ENCODE measurements at regions not wholly inside any gene's neighbourhood (a gene's known extent, or its start where the extent isn't known, plus 50 kb on each side); places are given as distances from the start of the nearest gene placed in this dataset.
A peak's percentile ranks its signal among the peaks of the same experiment; 100 is the strongest.

DNA sequence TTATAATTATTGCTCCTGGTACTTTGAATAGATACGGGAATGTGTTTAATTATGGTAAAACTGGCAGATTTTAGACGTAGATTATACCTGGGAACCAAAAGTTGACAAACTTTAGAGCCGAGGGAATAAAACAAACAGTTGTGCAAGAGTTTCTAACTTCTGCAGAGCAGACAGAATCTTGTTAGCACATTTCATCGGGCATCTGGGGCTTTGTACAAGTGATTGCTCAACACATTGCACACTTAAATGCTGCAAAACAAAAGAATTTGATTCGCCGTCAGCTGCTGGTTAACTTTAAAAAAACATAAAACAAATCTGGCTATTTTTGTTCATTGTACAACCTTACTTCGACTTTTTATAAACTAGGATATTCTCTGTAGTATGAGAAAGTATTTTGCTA, 398.1 kb downstream of the MAN2A1 start:
- H3K4me3 Mint-ChIP-seq, result peak overlapping the region in 1 of 2 donors; percentile 29
- H3K4me1 Mint-ChIP-seq, result peaks cover 31% of the 10 kb centered on the region
- DNase-seq, result no peak

DNA sequence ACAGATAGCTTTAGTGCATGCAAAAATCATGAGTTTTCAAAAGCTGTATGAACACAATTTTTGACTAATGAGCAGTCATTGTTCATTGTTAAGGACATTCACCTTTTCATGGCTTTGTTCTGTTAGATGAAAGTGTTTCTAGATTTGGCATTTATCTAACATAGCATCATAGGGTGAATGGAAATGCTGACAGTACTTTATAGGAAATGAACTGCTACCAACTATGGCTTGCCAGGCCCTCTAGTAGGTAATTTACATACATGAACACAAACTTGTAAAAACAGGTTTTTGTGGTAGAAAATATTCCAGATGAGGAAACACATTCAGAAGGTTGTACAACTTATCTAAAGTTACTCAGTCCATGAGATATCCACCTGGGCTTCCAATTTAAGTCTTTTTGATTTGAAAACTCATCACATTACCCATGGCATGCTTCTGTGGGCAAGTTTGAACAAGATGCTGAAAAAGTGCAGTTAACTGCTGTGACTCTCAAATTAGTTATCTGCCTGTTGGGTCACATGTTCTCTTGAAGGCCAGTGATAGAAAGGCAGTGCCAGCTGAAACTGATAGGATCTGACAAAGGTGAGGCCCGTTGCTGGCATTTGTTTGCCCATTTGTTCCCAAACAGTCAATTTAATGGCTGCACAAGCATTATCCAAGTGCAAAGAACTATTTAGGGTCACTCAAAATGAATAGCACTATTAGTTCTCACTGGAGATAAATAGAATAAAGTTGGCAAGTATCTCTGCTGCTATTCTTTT, 399.1 kb downstream of the MAN2A1 start:
- peak overlapping the region in 1 of 2 donors; percentile 57 for H3K4me3 Mint-ChIP-seq
- no peaks in the 10 kb centered on the region for H3K9me3 Mint-ChIP-seq
- peaks cover 31% of the 10 kb centered on the region for H3K4me1 Mint-ChIP-seq
- peak overlapping the region in 1 of 2 donors; percentile 76 for H3K27ac Mint-ChIP-seq
- no peaks in the 10 kb centered on the region for H3K27me3 Mint-ChIP-seq
- DNase-seq (no peak), ATAC-seq (peak; percentile 53)

More for the DNA sequence above, 398.1 kb downstream of the MAN2A1 start:
- Mint-ChIP-seq H3K9me3 (no peaks in the 10 kb centered on the region), H3K27ac (peak overlapping the region in 1 of 2 donors; percentile 69), H3K27me3 (no peaks in the 10 kb centered on the region)
- no peak for ATAC-seq

DNA sequence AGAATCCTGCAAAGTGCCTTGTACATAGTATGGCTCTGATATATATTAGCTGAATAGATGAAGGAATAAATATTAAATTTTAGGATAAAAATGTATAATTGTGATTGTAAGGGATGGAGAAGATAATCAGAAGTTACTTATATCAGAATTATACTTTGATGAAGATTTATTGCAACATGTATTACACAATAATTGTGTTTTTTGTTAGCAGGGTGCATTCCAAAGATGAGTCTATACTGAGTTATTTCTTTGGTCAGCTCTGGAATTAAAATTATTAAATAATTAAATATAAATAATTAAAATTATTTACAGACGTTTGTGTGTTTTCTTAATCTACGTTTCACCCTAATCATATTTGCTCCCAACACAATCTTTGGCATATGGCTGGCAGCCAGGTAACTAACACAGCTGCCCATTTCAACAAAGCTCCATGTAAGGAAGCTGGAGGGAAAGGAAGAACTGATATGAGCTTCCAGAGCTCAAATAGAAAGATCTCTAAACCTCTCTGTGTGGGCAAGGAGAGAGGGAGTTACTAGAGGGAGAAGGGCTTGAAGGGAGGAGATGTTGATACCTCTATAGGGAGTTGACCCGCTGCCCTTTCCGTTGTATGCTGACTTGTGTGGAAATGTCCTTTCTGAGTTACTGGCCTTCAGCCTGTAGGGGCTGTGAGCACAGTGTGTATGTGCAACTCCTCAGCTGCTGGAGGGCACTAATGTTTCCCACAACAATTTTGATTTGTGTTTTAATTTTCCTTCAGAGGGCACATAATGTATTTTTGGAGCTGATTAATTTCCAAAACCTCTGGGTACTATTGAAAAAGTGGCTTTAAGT, 403.4 kb downstream of the MAN2A1 start:
- H3K27ac Mint-ChIP-seq, result no peak overlapping the region
- ATAC-seq, result no peak
- H3K4me1 Mint-ChIP-seq, result peaks cover 5% of the 10 kb centered on the region
- no peaks in the 10 kb centered on the region for H3K9me3 Mint-ChIP-seq
- DNase-seq, result no peak
- no peaks in the 10 kb centered on the region for H3K27me3 Mint-ChIP-seq
- H3K4me3 Mint-ChIP-seq, result no peak overlapping the region

DNA sequence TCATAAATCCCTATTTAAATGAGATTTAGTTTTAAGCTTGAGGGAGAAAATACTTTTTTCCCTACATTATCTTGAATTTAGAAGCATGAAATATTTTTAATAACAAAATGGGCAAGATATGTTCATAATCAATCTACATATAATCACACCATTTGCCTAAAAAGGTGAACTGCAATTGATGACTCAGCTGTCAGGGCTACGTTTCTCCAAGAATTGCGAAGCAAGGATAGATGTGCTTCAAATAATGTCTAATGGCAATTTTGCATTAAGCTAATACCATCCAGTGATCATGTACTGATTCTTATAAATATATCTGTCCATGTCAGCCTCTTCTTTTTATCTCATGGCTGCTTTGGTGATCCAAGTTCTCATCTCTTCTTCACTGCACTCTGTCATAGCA, 404.4 kb downstream of the MAN2A1 start:
- Mint-ChIP-seq H3K27ac (no peak overlapping the region), H3K27me3 (no peaks in the 10 kb centered on the region), H3K4me1 (no peaks in the 10 kb centered on the region), H3K4me3 (no peak overlapping the region), H3K9me3 (no peaks in the 10 kb centered on the region)
- no peak for DNase-seq
- ATAC-seq, result no peak

DNA sequence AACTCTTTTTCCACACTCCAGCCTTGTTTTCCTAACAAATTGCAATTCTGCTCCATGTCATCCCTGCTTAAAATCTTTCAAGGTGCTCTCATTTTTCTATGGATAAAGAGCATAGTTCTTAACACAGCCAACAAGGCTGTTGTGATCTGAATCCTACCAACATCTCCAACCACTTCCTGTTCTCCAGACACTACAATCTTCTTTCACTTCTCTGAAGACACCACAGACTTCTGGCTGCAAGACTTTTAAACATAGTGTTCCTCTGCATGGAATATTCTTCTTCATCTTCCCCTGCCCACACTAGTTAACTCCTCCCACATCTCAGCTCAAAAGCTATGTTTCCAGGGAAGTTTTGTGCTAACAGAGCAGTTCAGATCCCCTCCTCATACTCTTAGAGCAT, 404.8 kb downstream of the MAN2A1 start:
- ATAC-seq (peak; percentile 71), DNase-seq (no peak)
- no peak overlapping the region for H3K4me3 Mint-ChIP-seq
- H3K27ac Mint-ChIP-seq, result no peak overlapping the region
- no peaks in the 10 kb centered on the region for H3K27me3 Mint-ChIP-seq
- H3K4me1 Mint-ChIP-seq, result no peaks in the 10 kb centered on the region
- H3K9me3 Mint-ChIP-seq, result no peaks in the 10 kb centered on the region

DNA sequence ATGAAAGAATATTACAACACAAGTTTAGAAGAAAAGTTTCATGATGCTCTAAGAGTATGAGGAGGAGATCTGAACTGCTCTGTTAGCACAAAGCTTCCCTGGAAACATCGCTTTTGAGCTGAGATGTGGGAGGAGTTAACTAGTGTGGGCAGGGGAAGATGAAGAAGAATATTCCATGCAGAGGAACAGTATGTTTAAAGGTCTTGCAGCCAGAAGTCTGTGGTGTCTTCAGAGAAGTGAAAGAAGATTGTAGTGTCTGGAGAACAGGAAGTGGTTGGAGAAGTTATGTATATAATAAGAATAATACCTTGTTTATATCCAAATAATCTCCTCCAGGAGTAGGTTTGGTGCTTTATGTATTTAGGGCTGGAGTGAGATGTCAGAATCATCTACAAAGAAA, 406.7 kb downstream of the MAN2A1 start:
- Mint-ChIP-seq H3K27ac (no peak overlapping the region), H3K4me3 (no peak overlapping the region), H3K9me3 (no peaks in the 10 kb centered on the region), H3K4me1 (no peaks in the 10 kb centered on the region), H3K27me3 (no peaks in the 10 kb centered on the region)
- DNase-seq, result no peak
- ATAC-seq, result peak; percentile 52

DNA sequence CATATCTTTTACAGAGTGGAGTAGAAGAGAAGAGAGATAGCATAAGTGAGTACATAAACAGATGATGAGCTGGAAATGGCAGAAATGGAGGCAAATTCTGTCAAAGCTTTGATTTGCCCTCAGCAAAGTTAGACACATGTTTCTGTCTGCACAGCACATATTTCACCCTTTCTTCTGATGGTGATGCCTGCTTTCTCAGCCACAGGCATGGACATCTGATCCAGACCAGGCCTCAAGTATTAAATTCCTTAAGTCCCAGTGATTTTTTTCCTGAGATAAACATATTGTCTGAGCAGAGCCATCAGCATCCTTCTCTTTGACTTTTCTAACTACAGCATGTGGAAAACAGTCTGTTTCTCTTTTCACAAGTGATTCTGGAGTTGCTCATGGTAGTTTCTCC, 409.8 kb downstream of the MAN2A1 start:
- ATAC-seq (no peak), DNase-seq (no peak)
- H3K4me1 Mint-ChIP-seq, result peaks cover 14% of the 10 kb centered on the region
- H3K27me3 Mint-ChIP-seq, result no peaks in the 10 kb centered on the region
- no peak overlapping the region for H3K27ac Mint-ChIP-seq
- H3K9me3 Mint-ChIP-seq, result no peaks in the 10 kb centered on the region
- no peak overlapping the region for H3K4me3 Mint-ChIP-seq

DNA sequence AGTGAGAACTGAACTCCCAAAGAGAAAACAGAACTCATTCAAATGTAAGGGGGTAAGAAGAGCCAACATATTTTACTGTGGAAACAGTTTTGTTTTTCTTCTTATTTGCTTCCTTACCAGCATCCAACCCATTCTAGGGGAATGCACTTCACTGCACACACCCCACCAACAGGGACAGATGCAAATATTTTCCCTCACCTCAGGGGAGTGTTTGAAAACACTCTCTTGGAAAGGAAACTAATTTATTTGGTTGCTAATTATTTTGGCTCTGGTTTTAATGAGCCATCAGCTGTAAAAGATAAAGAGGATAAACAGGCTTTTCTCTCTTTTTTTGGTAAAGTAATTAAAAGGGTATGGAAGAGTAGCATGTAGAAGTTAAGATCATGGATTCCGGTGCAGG, 413.4 kb downstream of the MAN2A1 start:
- DNase-seq (no peak), ATAC-seq (no peak)
- no peaks in the 10 kb centered on the region for H3K27me3 Mint-ChIP-seq
- no peaks in the 10 kb centered on the region for H3K9me3 Mint-ChIP-seq
- no peak overlapping the region for H3K27ac Mint-ChIP-seq
- peaks cover 39% of the 10 kb centered on the region for H3K4me1 Mint-ChIP-seq
- H3K4me3 Mint-ChIP-seq, result no peak overlapping the region

DNA sequence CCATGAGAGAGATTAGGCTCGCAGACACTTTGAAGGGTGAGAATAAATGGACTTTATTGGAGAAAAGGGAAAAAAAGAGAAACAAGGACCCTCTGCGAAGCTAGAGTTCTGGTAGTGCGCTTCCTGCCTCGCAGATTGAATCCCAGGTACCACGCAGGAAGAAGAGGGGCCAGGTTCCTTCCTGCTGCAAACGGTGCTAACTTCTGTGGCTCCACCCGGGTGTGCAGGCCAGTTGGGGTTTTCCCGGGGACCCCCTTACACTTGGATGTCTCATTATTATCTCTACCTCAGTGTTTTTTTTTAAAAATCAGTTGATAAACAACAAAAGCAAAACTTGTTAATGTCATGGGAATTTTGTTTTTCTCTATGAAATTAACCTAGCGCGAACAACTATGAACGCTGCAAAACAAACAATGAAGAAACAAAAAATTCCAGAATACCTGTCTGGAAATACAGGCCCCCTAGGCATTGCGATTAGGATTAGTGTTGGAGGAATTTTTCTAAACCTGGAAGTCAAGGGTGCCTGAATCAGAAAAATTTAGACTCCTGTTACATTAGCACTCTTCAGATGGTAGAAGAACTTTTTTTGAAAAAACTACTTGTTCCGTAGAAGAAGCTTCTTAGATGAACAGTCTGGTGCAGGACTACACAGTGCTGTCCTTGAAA, 414.5 kb downstream of the MAN2A1 start:
- DNase-seq, result peak in 1 of 2 donors; percentile 11
- H3K27ac Mint-ChIP-seq, result no peak overlapping the region
- H3K4me3 Mint-ChIP-seq, result peak overlapping the region; percentile 37 to 55
- peaks cover 39% of the 10 kb centered on the region for H3K4me1 Mint-ChIP-seq
- peak; percentile 51 for ATAC-seq
- no peaks in the 10 kb centered on the region for H3K27me3 Mint-ChIP-seq
- no peaks in the 10 kb centered on the region for H3K9me3 Mint-ChIP-seq

DNA sequence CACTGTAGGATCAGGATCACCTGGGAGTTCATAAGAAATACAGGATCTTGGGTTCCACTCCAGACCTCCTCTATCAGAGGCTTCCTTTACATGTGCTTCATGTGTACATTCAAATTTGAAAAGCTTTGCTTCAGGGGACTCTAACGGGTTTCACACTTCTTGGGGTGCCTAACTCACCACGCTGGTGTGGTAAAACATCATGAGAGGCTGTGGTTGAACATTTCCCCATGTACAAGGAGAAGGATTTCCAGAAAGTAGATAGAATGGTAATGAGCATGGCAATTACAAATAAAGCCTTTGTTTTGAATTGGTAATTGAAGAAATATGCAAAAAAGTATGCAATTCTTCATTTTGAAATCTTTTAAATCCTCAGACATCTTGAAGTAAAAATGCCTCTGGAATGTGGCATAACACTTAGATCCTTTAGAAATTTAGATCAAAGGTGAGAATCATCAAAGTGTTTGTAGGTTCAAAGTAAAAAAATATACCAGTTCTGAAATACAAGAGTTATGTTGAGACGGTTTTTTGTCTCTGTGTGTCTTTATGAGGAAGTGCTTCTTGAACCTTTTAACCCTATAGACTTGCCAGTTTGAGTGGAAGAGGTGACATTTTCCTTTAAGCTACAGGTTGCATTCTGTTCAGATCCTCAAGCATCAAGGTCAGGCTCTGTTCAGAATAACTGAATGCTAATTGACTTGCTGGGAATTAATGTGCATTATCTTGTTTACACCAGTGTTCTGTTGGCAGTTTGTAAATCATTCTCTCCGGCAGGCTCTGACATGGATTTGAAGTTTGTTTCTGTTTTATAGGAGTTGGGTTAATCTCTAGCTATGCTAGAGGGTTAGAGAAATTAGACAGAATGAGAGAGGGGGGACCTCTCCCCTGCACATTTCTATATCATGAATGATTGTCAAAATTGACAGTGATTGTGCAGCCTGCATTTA, 415.3 kb downstream of the MAN2A1 start:
- peak; percentile 45 for ATAC-seq
- no peaks in the 10 kb centered on the region for H3K27me3 Mint-ChIP-seq
- peaks cover 39% of the 10 kb centered on the region for H3K4me1 Mint-ChIP-seq
- no peak for DNase-seq
- H3K4me3 Mint-ChIP-seq, result no peak overlapping the region
- no peaks in the 10 kb centered on the region for H3K9me3 Mint-ChIP-seq
- no peak overlapping the region for H3K27ac Mint-ChIP-seq

DNA sequence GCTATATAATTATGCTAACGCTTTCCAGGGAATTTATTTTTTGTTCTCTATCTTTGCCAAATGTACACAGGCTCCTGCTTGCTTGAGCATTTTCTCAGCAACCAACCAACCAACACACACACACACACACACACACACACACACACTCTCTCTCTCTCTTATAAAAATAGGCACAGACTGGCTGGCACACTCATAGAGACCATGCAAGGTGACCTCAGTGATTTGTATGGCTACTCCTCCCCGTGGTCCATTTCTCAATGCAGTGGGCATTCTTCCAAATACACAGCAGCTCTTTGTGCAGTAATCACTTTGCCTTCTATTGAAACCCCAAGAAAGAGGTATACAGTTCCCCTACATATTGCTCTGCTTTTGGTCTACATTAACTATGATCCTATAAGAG, 416.0 kb downstream of the MAN2A1 start:
- DNase-seq, result no peak
- Mint-ChIP-seq H3K9me3 (no peaks in the 10 kb centered on the region), H3K27me3 (no peaks in the 10 kb centered on the region), H3K4me3 (no peak overlapping the region), H3K4me1 (peaks cover 39% of the 10 kb centered on the region), H3K27ac (no peak overlapping the region)
- ATAC-seq, result peak; percentile 19

DNA sequence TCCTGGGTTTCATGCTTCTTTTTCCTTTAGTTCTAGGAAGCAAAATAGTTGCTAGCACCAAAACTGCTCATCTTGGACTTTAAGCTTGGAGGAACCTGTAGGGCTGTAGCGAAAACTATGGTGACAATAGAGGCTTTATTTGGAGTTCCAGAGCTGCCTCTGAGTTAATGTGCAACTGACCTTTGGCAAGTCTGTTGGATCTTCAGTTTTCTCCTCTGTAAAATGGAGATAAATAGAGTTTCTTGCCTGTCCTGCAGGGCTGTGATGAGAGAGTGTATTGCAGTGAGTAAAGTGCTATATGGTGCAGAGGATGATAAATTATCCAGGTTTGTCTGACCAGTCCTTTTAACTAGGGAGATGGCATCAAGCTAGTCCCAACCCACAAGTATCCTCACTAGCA, 417.0 kb downstream of the MAN2A1 start:
- Mint-ChIP-seq H3K4me3 (no peak overlapping the region), H3K27me3 (no peaks in the 10 kb centered on the region), H3K27ac (peak overlapping the region in 1 of 2 donors; percentile 23), H3K9me3 (no peaks in the 10 kb centered on the region), H3K4me1 (peaks cover 39% of the 10 kb centered on the region)
- DNase-seq (no peak), ATAC-seq (no peak)

DNA sequence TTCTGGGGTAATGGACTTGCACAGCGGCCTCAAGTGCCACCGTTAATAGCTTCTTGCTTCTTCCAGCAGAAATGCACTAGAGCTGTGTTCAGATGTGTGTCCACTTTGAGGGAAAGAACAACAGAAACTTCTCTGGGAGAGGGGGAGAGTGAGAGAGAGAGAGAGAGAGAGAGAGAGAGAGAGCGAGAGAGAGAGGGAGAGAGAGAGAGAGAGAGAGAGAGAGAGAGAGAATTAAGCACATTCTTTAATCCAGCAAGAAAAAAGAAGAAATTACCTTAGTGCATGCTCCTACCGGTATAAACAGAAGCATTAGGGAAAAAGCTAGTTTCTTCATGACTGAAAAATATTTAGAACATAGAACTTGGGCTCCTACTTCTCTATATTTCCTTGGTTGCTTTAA, 418.8 kb downstream of the MAN2A1 start:
- no peak for ATAC-seq
- H3K9me3 Mint-ChIP-seq, result no peaks in the 10 kb centered on the region
- no peaks in the 10 kb centered on the region for H3K27me3 Mint-ChIP-seq
- no peak overlapping the region for H3K4me3 Mint-ChIP-seq
- no peak for DNase-seq
- H3K27ac Mint-ChIP-seq, result peak overlapping the region in 1 of 2 donors; percentile 16
- H3K4me1 Mint-ChIP-seq, result peaks cover 36% of the 10 kb centered on the region

DNA sequence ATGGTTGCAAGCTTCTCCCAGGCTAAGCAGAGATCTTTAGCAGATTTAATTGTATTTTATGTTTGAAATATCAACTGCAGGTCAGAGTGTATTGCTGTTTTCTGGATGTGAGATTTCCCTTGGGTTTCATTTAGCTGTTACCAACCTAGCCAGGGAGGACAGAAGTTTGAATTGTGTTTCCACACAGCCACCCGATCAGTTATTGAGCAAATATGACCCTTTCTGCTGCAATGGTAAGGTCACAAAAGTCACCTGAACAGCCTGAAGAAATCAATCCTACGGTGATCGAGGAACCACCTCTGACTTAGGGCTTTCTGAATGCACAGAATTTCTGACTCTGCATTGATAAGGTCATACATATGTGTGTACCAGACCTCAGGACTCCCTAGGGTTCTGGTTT, 419.9 kb downstream of the MAN2A1 start:
- no peak overlapping the region for H3K4me3 Mint-ChIP-seq
- H3K27me3 Mint-ChIP-seq, result no peaks in the 10 kb centered on the region
- peaks cover 25% of the 10 kb centered on the region for H3K4me1 Mint-ChIP-seq
- no peaks in the 10 kb centered on the region for H3K9me3 Mint-ChIP-seq
- no peak for DNase-seq
- no peak overlapping the region for H3K27ac Mint-ChIP-seq
- ATAC-seq, result no peak

DNA sequence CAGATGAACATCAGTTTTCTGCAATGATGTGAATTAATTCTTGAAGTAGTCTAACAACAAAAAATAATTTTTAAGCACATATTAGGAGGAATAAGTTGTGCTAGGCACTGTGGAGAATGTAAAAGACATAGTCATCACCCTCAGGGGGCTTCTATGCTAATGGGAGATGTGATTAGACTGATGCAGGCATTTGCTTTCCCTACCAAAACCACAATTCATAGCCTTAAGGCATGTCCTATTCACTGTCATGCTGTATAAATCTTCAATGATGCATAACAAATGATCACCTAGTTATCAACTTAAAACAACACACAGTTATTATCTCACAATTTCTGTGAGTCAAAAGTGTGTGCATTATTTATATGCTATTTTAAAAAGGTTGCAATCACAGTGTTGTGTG, 422.6 kb downstream of the MAN2A1 start:
- no peak overlapping the region for H3K27ac Mint-ChIP-seq

More for the DNA sequence above, 422.6 kb downstream of the MAN2A1 start:
- Mint-ChIP-seq H3K9me3 (peaks cover 0 to 14% of the 10 kb centered on the region in 2 donors), H3K4me3 (no peak overlapping the region), H3K27me3 (no peaks in the 10 kb centered on the region), H3K4me1 (peaks cover 3% of the 10 kb centered on the region)
- ATAC-seq (no peak), DNase-seq (no peak)

Data from stimulated activated naive CD8-positive, alpha-beta T cell treated with anti-CD3 and anti-CD28 coated beads, Interleukin-15, amount 100 ng/mL, for 72 hours (primary cell).